ENCODE measurements at regions not wholly inside any gene's neighbourhood (a gene's known extent, or its start where the extent isn't known, plus 50 kb on each side); places are given as distances from the start of the nearest gene placed in this dataset.
"Not testable (repeated sequence)": the region's sequence is repeated elsewhere in the genome, so short reads cannot be mapped to it uniquely, and the experiment has no call there.

DNA sequence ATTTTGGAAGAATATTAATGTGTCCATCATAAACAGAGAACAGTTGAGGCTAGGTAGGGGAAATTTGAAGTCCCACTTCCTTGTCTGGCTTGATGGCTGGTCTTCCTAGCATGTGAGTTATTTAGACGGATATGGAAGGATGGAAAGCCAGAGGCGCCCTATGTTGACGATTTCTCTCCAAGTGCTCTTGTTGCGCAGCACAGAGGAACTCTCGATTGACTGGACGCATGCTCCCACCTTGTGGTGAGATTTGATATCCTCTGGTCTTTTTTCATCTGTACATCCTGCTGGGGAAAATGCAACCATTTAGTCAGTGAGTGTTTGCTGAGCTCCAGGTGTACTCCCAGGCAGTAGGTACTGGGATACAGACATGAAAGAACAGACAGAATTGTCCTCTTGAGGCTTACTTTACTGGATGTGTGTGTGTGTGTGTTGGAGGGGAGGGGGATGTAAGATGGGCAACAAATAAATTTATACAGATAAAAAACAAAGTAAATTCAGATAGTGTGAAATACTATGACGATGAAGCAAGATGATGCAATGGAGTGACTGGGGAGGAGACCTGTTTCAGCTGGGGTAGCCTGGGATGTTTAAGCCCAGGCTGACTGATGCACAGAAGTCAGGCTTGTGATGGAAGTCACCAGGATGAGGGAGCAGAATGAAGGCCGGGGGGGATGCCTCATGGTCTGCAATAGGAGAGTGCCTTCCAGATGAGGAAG is 137.2 kb downstream of the TRIM43 start:
- peak; percentile 61 to 65 for DNase-seq

- no peak for DNase-seq
Measured at GRCh38 chr2:95729597-95729955, 137.8 kb downstream of the TRIM43 start.

DNA sequence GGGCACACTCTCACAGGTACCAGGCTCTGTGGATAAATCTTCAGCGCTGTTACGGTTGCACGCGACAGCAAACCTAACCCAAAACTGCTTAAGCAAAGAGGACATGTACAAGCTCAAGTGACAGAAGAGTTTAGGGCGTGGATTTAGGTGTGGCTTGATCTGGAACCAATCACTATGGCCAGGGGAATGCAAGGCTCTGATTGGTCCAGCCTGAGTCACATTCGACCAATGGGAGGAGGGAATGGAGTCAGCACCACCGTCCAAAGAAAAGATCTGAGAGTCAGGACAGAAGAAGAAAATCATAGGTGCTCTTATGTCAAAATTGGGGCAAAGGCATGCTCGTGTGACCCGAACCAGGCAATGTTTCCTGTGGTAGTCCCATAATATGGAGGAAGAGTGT is 139.0 kb downstream of the TRIM43 start:
- DNase-seq: no peak

DNA sequence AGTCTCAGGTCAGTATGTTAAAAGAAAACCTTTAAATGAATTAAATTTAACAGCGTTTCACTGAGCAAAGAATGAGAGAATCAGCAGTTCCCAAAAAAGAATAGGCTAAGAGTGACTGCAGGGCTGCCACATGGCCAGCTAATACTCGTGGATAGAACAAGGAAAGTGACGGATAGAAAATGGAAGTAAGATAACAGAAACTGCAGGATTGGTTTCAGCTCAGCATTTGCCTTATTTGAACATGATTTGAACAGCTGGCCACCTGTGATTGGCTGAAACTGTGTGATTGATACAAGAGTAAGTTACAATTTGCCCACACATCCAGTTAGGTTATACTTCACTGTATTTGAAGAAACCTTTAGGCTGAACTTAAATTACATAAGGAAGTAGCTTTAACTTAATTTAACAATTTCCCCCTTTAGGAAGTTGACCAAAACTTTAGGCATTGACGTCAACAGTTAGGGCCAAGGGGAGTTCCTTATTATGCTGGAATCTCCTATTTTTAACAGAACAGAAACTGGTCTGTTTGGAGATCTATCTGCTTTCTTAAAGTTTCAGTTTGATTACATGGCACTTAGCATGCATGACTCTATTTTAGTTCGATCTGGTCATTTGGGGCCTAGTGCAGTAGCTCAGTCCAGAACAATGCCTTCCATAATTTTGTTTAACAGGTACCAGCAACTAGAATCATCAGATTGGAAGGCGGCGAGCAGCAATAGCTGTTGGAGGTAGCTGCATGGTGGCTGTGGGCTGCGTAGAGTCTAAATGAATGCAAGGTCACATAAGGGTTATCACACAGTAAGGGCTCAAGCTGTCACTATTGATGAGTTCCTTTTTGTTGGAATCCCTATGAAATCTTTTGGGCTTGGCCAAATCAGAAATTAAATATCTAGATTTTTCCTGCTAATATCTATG is 143.4 kb downstream of the TRIM43 start:
- DNase-seq: no peak

GRCh38 chr2:95738301-95738700 is 146.5 kb downstream of the TRIM43 start:
- DNase-seq: no peak

DNA sequence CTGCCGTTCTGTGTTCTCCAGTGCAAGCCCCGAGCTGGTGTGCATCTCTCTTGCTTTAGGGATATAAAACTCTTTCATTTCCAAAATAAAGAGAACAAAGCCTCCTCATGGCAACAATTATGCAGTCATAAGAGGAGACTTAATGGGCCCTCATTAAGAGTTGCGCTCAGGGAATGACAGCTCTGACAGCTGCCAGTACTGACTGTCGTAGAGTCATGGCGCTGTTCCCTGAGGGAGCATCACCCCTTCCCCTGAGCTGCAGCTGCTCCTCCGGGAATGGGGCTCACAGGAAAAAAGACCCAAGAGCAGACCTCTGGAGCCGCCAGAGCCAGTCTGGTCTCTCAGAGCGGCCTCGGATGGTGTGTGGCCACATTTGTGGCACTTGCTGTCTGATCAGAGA is 160.3 kb downstream of the TRIM43 start:
- DNase-seq: not testable (repeated sequence)

DNA sequence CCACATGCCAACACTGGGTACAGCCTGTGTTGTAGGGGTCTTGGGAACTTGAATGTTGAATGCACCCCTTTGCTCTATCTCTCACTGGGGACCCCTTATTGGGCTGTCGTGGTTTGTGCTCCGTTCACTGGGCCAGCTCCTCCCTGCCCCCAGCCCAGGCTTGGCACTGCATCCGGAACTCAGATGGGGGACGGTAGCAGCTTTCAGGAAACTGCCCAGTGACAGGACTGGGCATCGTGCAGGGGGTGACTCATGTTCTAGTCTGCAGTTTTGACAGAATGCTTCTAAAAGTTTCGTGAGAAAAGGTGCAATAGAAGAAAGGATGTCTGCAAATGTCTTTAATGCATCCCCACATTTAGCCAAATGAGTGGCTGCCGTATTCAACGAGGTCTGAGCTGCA is 162.0 kb downstream of the TRIM43 start:
- DNase-seq: not testable (repeated sequence)

- DNase-seq: not testable (repeated sequence)
Measured at GRCh38 chr2:95754213-95754612, 162.4 kb downstream of the TRIM43 start.

DNA sequence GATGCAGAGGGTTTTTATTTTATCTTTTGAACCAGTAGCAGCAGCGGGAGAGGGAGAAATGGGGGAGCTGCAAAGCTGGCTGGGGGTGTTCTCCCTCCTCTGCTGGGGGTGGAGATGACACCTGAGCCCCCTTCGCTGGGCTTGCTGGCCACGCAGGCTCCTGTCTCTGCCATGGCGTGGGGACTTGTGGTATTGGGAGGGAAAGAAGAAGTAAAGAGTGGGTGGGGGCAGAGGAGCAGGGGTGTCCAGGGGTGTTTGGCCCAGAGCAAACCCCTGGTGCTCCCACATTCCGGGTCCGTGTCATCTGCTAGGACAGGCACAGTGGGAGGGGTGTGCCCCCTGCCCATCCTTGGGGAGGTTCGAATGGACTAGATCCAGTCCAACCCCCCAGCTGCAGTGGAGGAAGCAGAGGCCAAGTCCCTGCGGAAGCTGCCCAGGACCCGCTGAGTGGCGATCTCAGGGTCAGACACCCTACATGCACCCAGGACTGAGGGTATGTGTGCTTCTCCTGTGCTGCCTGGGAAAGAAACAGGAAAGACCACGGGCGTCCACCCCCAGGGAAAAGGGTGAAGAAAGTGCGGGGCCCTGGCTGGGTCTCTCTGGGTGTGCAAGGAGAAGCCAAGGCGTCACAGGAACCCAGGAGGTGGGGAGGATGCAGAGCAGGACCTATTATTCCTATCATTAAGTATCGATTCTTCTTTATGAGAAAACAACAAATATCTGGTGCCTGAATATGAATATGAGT is 163.2 kb downstream of the TRIM43 start:
- not testable (repeated sequence) for DNase-seq

GRCh38 chr2:95755956-95756669 is 164.3 kb downstream of the TRIM43 start:
- DNase-seq: peak in 1 of 2 experiments; percentile 42

DNA sequence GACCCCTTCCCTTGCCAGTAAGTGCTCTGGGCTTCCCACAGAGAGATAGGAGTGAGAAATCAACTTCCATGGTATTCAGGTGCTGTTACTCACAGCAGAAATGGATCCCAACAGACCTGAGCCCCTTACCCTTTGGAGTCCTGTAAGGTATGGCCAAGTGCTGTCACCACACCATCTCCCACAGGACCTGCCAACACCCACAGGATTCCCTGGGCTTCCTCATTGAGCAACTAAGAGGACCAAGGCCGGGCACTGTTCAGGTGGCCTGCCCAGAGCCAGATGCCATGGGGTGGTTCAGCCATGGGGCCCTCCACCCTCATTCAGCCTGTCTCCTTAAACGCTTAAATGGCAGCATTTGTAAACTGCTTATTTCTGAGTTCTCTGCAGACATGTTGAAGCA is 166.2 kb downstream of the TRIM43 start:
- DNase-seq: no peak

DNA sequence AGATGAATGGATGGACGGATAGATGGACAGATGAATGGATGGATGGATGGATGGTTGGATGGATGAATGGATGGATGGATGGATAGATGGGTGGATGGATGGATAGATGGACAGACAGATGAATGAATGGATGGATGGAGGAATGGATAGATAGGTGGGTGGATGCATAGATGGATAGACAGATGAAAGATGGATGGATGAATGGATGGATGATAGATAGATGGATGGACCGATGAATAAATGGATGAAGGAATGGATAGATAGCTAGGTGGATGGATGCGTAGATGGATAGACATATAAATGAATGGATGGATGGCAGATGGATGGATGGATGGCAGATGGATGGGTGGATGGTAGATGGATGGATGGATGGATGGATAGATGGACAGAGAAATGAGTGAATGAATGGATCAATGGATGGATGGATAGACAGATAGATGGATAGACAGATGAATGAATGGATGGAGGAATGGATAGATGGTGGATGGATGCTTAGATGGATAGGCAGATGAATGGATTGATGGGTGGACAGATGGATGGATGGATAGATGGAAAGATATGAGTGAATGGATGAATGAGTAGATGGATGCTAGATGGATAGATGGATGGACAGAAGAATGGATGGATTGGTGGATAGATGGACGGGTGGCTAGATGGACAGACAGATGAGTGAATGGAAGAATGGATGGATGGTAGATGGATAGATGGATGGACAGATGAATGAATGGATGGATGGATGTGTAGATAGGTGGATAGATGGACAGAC is 167.9 kb downstream of the TRIM43 start:
- DNase-seq: no peak

- no peak for DNase-seq
Measured at GRCh38 chr2:95760806-95761525, 169.2 kb downstream of the TRIM43 start.

DNA sequence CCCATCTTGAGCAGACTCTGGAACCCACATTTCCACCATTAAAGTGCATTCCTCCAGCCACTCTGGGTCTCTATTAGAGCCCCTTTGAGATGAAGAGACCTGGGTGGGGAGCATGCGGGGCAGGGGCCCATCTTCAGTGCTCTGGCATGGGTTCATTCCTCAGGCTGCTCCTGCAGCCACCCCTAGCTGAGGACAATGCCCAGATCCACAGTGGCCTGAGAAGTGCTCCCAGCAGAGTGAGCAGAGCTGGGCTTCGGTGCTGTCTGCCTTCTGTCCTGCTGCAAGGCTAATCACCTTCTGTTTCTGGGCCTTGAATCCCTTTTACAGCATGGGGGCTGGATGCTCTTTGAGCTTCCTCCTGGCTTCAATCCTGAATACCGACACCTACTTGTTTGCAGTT is 169.8 kb downstream of the TRIM43 start:
- DNase-seq: no peak

GRCh38 chr2:95762023-95763021 is 170.5 kb downstream of the TRIM43 start:
- DNase-seq: not testable (repeated sequence)

- not testable (repeated sequence) for DNase-seq
Measured at GRCh38 chr2:95763074-95763473, 171.3 kb downstream of the TRIM43 start.

DNA sequence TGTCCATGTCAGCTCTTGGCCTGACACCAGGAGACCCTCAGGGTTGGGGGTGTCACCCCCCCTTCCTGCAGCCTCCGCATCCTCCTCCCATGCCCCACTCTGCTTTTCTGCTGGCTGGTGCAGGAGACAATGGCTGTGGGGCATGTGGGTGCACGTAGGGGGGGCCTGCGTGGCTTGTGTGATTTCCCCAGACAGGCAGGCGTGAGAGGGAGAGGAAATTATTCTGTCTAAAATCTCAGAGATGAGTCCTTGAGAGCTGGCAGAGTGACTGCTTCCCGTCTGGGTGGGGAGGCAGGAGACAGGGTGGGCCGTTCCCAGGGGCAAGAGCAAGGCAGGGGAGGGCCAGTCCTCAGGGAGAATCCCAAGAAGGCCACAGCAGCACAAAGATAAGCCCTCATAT is 173.2 kb downstream of the TRIM43 start:
- DNase-seq: not testable (repeated sequence)

DNA sequence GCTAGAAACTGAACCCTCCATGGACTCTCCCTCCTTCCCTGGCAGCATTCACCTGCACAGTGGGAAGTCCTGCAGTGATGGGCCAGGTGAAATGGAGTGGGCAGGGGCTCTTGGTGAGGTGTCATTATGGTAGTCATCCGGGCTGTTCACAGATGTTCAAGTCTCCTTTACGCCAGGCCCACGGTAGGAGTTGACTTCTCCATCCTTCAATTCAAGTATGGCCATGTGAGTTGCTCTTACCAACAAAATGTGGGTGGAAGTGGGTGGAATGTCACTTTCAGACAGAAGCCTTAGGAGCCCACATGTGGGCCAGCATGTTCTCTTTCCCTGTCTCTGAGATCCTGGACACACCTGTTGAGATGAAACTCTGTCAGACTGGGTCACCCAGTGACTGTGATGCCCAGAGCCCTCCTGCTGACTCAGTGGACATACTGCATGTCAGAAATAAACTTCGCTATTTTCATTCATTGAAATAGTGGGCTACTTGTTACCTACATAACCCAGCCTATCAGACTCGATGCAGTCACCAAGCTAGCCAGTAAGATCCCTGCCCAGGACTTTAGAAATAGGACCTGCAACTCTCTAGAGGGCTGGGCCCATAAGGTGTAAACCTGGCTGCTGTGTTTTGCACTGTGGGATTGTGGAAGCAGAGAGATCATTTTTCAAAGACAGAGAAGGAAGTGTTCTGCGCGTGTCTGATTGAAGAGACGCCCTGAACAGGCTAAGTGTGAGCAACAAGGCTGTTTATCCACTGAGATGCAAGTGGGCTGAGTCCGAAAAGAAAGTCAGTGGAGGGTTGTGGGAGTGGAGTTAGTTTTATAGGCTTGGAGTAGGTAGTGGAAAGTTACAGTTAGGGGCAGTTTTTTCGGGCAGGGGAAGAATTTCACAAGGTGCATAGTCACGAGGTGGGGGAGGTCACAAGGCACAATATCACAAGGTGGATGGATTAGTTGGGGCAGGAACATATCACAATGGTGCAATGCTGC is 174.4 kb downstream of the TRIM43 start:
- not testable (repeated sequence) for DNase-seq

GRCh38 chr2:95767531-95767930 is 175.7 kb downstream of the TRIM43 start:
- not testable (repeated sequence) for DNase-seq

Measured in SHP77 (cell line).